ENCODE measurements at regions not wholly inside any gene's neighbourhood (a gene's known extent, or its start where the extent isn't known, plus 50 kb on each side); places are given as distances from the start of the nearest gene placed in this dataset.
"Not testable (repeated sequence)": the region's sequence is repeated elsewhere in the genome, so short reads cannot be mapped to it uniquely, and the experiment has no call there.

DNA sequence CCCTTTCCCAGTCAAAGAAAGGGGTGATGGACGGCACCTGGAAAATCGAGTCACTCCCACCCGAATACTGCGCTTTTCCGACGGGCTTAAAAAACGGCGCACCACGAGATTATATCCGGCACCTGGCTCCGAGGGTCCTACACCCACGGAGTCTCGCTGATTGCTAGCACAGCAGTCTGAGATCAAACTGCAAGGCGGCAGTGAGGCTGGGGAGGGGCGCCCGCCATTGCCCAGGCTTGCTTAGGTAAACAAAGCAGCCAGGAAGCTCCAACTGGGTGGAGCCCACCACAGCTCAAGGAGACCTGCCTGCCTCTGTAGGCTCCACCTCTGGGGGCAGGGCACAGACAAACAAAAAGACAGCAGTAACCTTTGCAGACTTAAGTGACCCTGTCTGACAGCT is 317.7 kb upstream of the GJE1 start:
- CTCF ChIA-PET; H3K4me3 Mint-ChIP-seq; H3K27ac Mint-ChIP-seq; H3K36me3 Mint-ChIP-seq (ENCODE audit: low read depth); DNase-seq; ATAC-seq; H3K27me3 Mint-ChIP-seq; intact Hi-C loops (cut with DNase I, micrococcal nuclease); POLR2A ChIA-PET; H3K9me3 Mint-ChIP-seq (ENCODE audit: low read depth); H3K4me1 Mint-ChIP-seq: not testable (repeated sequence)

GRCh38 chr6:141809901-141810300 is 322.8 kb upstream of the GJE1 start:
- ATAC-seq: no peak
- H3K4me1 Mint-ChIP-seq: no peaks in the 10 kb centered on the region
- no peaks in the 10 kb centered on the region for H3K9me3 Mint-ChIP-seq (ENCODE audit: low read depth)
- no peaks in the 10 kb centered on the region for H3K36me3 Mint-ChIP-seq (ENCODE audit: low read depth)
- ChIA-PET CTCF (no interaction called here), POLR2A (interaction anchor here (0.5 kb wide), 1 partner anchor 736 kb away, joined by 3 read pairs; no protein-coding TSS in a partner anchor)
- H3K27me3 Mint-ChIP-seq: no peaks in the 10 kb centered on the region
- intact Hi-C loops (cut with DNase I, micrococcal nuclease): no loop called here
- H3K27ac Mint-ChIP-seq: no peak overlapping the region
- DNase-seq: no peak
- no peak overlapping the region for H3K4me3 Mint-ChIP-seq

DNA sequence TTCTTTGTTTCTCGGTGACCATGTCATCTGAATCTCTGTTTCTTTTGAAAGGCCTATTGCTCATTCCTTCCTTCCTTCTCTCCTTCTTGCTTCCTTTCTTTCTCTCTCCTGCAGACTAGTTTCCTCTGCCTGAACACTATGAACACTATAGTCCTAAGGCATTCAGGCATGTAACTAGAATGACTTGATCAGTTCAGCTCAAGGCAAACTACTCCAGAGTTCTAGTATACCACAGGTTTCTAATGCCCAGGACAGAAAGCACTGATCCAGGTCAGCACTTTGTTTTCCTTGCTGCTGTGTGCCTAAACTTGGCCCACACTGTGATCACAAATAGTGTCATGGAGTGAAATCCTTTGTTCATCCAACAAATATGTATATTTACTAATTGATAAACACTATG is 324.1 kb upstream of the GJE1 start:
- H3K9me3 Mint-ChIP-seq (ENCODE audit: low read depth): no peaks in the 10 kb centered on the region
- POLR2A ChIA-PET: no interaction called here

DNA sequence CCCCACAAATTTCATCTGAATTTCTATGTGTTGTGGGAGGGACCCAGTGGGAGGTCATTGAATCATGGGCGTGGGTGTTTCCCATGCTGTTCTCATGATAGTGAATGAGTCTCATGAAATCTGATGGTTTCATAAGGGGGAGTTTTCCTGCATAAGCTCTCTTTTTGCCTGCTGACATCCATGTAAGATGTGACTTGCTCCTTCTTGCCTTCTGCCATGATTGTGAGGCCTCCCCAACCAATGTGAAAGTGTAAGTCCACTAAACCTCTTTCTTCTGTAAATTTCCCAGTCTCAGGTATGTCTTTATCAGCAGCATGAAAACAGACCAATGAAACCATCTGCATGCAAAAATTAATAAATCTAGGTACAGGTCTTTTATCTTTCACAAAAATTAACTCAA is 331.8 kb upstream of the GJE1 start:
- POLR2A ChIA-PET; CTCF ChIA-PET; ATAC-seq; H3K27ac Mint-ChIP-seq; H3K27me3 Mint-ChIP-seq; H3K36me3 Mint-ChIP-seq (ENCODE audit: low read depth); H3K9me3 Mint-ChIP-seq (ENCODE audit: low read depth); H3K4me1 Mint-ChIP-seq; H3K4me3 Mint-ChIP-seq; DNase-seq; intact Hi-C loops (cut with DNase I, micrococcal nuclease): not testable (repeated sequence)

More for the DNA sequence above, 324.1 kb upstream of the GJE1 start:
- Mint-ChIP-seq H3K4me1 (no peaks in the 10 kb centered on the region), H3K27me3 (no peaks in the 10 kb centered on the region), H3K27ac (no peak overlapping the region), H3K36me3 (ENCODE audit: low read depth) (no peaks in the 10 kb centered on the region), H3K4me3 (no peak overlapping the region)
- CTCF ChIA-PET: interaction anchor here (0.6 kb wide), 1 partner anchor 979 kb away, joined by 3 read pairs; no protein-coding TSS in a partner anchor
- intact Hi-C loops (cut with DNase I, micrococcal nuclease): no loop called here
- no peak for DNase-seq
- ATAC-seq: no peak

GRCh38 chr6:141790921-141791320 is 341.8 kb upstream of the GJE1 start:
- Mint-ChIP-seq H3K9me3 (ENCODE audit: low read depth) (no peaks in the 10 kb centered on the region), H3K27me3 (no peaks in the 10 kb centered on the region), H3K36me3 (ENCODE audit: low read depth) (no peaks in the 10 kb centered on the region), H3K27ac (no peak overlapping the region), H3K4me3 (no peak overlapping the region), H3K4me1 (no peaks in the 10 kb centered on the region)
- CTCF ChIA-PET: no interaction called here
- POLR2A ChIA-PET: no interaction called here
- DNase-seq (no peak), ATAC-seq (no peak)
- intact Hi-C loops (cut with DNase I, micrococcal nuclease): no loop called here

- ATAC-seq: no peak
Observed at GRCh38 chr6:141788096-141788495, 344.6 kb upstream of the GJE1 start.

GRCh38 chr6:141783585-141783984 is 349.1 kb upstream of the GJE1 start:
- H3K36me3 Mint-ChIP-seq (ENCODE audit: low read depth): no peaks in the 10 kb centered on the region
- no peak for DNase-seq
- ChIA-PET POLR2A (no interaction called here), CTCF (no interaction called here)
- H3K27me3 Mint-ChIP-seq: no peaks in the 10 kb centered on the region
- intact Hi-C loops (cut with DNase I, micrococcal nuclease): no loop called here
- no peak overlapping the region for H3K4me3 Mint-ChIP-seq
- no peaks in the 10 kb centered on the region for H3K9me3 Mint-ChIP-seq (ENCODE audit: low read depth)
- no peaks in the 10 kb centered on the region for H3K4me1 Mint-ChIP-seq
- ATAC-seq: no peak
- no peak overlapping the region for H3K27ac Mint-ChIP-seq

More at GRCh38 chr6:141788096-141788495, 344.6 kb upstream of the GJE1 start:
- H3K27ac Mint-ChIP-seq: no peak overlapping the region
- ChIA-PET CTCF (no interaction called here), POLR2A (no interaction called here)
- H3K36me3 Mint-ChIP-seq (ENCODE audit: low read depth): no peaks in the 10 kb centered on the region
- H3K4me3 Mint-ChIP-seq: no peak overlapping the region
- no peaks in the 10 kb centered on the region for H3K27me3 Mint-ChIP-seq
- no peaks in the 10 kb centered on the region for H3K9me3 Mint-ChIP-seq (ENCODE audit: low read depth)
- no peak for DNase-seq
- intact Hi-C loops (cut with DNase I, micrococcal nuclease): no loop called here
- H3K4me1 Mint-ChIP-seq: no peaks in the 10 kb centered on the region

DNA sequence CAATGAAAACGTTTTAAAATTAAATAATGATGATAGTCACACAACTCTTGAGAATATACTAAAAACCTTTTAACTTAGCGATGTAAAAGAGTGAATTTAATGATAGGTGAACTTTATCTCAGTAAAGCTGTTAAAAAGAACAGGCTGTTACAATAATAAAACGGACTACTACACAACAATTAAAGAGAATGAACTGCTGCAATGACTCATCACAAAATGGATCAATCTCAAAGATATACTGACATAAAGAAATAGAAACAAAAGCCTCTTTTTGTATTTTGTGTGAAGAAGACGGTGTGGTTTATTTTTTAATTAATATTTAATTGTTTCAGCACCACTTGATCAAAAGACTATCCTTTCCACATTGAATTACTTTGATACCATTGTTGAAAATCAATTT is 352.4 kb upstream of the GJE1 start:
- no peaks in the 10 kb centered on the region for H3K27me3 Mint-ChIP-seq
- H3K9me3 Mint-ChIP-seq (ENCODE audit: low read depth): no peaks in the 10 kb centered on the region
- H3K4me3 Mint-ChIP-seq: no peak overlapping the region
- no peaks in the 10 kb centered on the region for H3K4me1 Mint-ChIP-seq
- no peaks in the 10 kb centered on the region for H3K36me3 Mint-ChIP-seq (ENCODE audit: low read depth)
- intact Hi-C loops (cut with DNase I, micrococcal nuclease): no loop called here
- ATAC-seq (no peak), DNase-seq (no peak)
- ChIA-PET CTCF (no interaction called here), POLR2A (no interaction called here)
- H3K27ac Mint-ChIP-seq: no peak overlapping the region

- intact Hi-C loops (cut with DNase I, micrococcal nuclease): no loop called here
- no peaks in the 10 kb centered on the region for H3K9me3 Mint-ChIP-seq (ENCODE audit: low read depth)
- ChIA-PET POLR2A (no interaction called here), CTCF (no interaction called here)
- no peaks in the 10 kb centered on the region for H3K27me3 Mint-ChIP-seq
- H3K4me3 Mint-ChIP-seq: no peak overlapping the region
- H3K27ac Mint-ChIP-seq: no peak overlapping the region
- no peaks in the 10 kb centered on the region for H3K4me1 Mint-ChIP-seq
- ATAC-seq (no peak), DNase-seq (no peak)
- H3K36me3 Mint-ChIP-seq (ENCODE audit: low read depth): no peaks in the 10 kb centered on the region
Observed at GRCh38 chr6:141764388-141764787, 368.3 kb upstream of the GJE1 start.

DNA sequence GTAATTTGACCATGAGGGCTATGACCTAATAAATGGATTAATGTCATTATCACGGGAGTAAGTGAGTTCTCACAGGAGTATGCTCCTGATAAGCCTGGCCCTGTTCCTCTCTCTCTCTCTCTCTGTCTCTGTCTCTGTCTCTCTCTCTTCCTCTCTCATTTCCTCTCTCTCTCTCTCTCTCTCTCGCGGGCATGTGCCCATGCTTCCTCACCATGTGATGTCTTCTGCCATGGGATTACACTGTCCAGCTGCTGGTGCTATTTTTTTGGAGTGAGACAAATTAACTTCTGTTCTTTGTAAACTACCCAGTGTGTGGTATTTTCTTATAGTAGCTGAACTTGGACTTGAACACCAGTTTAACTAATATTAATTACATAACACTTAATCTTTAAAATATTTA is 374.3 kb upstream of the GJE1 start:
- ATAC-seq (no peak), DNase-seq (no peak)
- H3K27ac Mint-ChIP-seq: no peak overlapping the region
- H3K9me3 Mint-ChIP-seq (ENCODE audit: low read depth): no peaks in the 10 kb centered on the region
- no peak overlapping the region for H3K4me3 Mint-ChIP-seq
- H3K4me1 Mint-ChIP-seq: no peaks in the 10 kb centered on the region
- H3K27me3 Mint-ChIP-seq: no peaks in the 10 kb centered on the region
- POLR2A ChIA-PET: no interaction called here
- CTCF ChIA-PET: no interaction called here
- no peaks in the 10 kb centered on the region for H3K36me3 Mint-ChIP-seq (ENCODE audit: low read depth)
- intact Hi-C loops (cut with DNase I, micrococcal nuclease): no loop called here

GRCh38 chr6:141753180-141753579 is 379.5 kb upstream of the GJE1 start:
- DNase-seq: no peak
- Mint-ChIP-seq H3K27ac (no peak overlapping the region), H3K9me3 (ENCODE audit: low read depth) (no peaks in the 10 kb centered on the region), H3K4me1 (peaks cover 5% of the 10 kb centered on the region), H3K4me3 (no peak overlapping the region), H3K36me3 (ENCODE audit: low read depth) (no peaks in the 10 kb centered on the region), H3K27me3 (no peaks in the 10 kb centered on the region)
- intact Hi-C loops (cut with DNase I, micrococcal nuclease): no loop called here
- ChIA-PET POLR2A (no interaction called here), CTCF (no interaction called here)
- no peak for ATAC-seq

DNA sequence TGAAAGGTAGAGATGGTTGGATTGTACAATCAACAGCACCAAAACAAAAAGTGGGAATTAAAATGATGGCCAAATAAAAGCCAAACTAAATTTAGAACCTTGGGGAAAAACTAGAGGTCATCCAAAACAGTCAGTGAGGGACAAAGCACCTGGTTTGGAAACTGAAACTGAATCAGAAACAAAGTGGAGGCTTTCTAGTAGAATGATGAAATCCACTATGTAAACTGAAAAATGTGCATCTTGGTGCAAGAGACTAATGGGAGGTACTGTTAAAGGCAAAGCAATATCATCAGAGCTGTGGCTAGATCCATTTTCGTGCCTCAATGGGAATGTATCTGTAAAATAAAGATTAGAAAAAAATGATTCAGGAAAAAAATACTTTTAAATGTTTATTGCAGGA is 380.0 kb upstream of the GJE1 start:
- intact Hi-C loops (cut with DNase I, micrococcal nuclease): no loop called here
- POLR2A ChIA-PET: no interaction called here
- Mint-ChIP-seq H3K27me3 (no peaks in the 10 kb centered on the region), H3K4me1 (peaks cover 5% of the 10 kb centered on the region), H3K36me3 (ENCODE audit: low read depth) (no peaks in the 10 kb centered on the region), H3K4me3 (no peak overlapping the region), H3K27ac (no peak overlapping the region), H3K9me3 (ENCODE audit: low read depth) (no peaks in the 10 kb centered on the region)
- ATAC-seq (no peak), DNase-seq (no peak)
- CTCF ChIA-PET: no interaction called here

DNA sequence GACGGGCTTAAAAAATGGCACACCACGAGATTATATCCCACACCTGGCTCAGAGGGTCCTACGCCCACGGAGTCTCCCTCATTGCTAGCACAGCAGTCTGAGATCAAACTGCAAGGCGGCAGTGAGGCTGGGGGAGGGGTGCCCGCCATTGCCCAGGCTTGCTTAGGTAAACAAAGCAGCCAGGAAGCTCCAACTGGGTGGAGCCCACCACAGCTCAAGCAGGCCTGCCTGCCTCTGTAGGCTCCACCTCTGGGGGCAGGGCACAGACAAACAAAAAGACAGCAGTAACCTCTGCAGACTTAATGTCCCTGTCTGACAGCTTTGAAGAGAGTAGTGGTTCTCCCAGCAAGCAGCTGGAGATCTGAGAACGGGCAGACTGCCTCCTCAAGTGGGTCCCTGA is 386.4 kb upstream of the GJE1 start:
- H3K27ac Mint-ChIP-seq; H3K9me3 Mint-ChIP-seq (ENCODE audit: low read depth); ATAC-seq; H3K36me3 Mint-ChIP-seq (ENCODE audit: low read depth); H3K4me3 Mint-ChIP-seq; intact Hi-C loops (cut with DNase I, micrococcal nuclease); CTCF ChIA-PET; H3K4me1 Mint-ChIP-seq; H3K27me3 Mint-ChIP-seq; DNase-seq; POLR2A ChIA-PET: not testable (repeated sequence)
